ENCODE measurements at regions not wholly inside any gene's neighbourhood (a gene's known extent, or its start where the extent isn't known, plus 50 kb on each side); places are given as distances from the start of the nearest gene placed in this dataset.

DNA sequence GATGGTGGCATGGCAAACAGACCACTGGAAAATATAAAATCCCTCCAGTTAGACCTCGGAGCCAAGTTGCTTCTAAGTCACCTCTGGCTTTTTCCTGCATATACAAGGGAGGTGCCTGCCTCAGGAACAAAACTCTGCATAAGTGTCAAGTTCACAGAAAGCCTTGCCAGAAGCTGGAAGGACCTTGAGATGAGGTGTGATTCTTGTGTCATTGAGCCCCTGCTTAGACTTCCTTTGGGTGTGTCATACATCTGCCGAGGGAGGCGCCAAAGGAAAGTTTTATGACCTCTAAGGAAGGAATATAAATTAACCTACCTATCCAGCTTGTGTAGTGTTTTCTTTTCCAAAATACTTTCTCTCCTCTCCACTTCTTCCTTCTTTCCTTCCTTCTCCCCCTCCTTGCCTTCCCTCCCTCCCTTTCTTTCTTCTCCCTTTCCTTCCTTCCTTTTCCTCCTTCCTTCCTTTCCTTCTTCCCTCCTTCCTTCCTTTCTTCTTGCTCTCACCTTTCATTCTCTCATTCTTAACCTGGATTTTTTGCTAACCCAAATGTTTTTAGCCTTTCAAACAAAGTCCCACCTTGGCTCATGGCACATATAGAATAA, 75.2 kb downstream of the TRIL start:
- TF ChIP-seq, protein P1, sequence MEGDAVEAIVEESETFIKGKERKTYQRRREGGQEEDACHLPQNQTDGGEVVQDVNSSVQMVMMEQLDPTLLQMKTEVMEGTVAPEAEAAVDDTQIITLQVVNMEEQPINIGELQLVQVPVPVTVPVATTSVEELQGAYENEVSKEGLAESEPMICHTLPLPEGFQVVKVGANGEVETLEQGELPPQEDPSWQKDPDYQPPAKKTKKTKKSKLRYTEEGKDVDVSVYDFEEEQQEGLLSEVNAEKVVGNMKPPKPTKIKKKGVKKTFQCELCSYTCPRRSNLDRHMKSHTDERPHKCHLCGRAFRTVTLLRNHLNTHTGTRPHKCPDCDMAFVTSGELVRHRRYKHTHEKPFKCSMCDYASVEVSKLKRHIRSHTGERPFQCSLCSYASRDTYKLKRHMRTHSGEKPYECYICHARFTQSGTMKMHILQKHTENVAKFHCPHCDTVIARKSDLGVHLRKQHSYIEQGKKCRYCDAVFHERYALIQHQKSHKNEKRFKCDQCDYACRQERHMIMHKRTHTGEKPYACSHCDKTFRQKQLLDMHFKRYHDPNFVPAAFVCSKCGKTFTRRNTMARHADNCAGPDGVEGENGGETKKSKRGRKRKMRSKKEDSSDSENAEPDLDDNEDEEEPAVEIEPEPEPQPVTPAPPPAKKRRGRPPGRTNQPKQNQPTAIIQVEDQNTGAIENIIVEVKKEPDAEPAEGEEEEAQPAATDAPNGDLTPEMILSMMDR (conservative IDR thresholded peaks at IDR 0.05; ENCODE audit: low read length): no peak
- no peak for TF ChIP-seq EZH2phosphoT487 (IDR thresholded peaks at IDR 0.05; ENCODE audit: borderline replicate concordance, low read depth, low read length)

All from OCI-LY7 (cell line).